ENCODE measurements at regions not wholly inside any gene's neighbourhood (a gene's known extent, or its start where the extent isn't known, plus 50 kb on each side); places are given as distances from the start of the nearest gene placed in this dataset.

GRCh38 chr5:104739905-104740304 is 1177.3 kb upstream of the NUDT12 start:
- DNase-seq = no peak

GRCh38 chr5:104739503-104739902 is 1176.9 kb upstream of the NUDT12 start:
- DNase-seq = no peak

GRCh38 chr5:104736073-104736472 is 1173.5 kb upstream of the NUDT12 start:
- DNase-seq = no peak

- DNase-seq = no peak
These were observed 1171.5 kb upstream of the NUDT12 start for GRCh38 chr5:104734046-104734445.

DNA sequence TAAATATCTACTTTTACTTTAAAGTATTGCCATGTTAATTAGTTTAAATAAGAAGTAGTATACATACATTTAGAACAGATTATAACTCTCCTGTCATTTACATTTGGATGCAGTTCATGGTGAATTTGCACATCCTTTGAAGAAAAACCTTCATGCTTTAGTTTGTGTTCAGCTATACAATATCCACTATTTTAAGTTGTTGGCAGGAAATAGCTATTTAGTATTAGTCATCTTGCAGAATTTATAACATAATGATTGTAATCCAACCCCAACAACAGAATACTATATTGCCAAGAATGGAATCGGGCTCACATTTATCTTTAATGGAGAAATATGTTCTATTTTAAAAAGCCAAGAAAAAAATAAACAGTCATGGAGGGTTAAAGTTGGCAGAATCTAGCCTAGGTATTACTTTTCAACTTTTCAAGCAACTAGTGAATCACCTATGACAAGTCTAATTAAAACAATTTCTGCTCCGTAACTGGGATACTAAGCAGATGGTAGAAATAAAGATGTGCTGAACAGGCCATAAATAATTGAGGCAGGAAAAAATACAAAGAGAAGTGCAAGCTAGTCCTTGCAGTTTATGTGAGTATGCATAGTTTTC is 1170.6 kb upstream of the NUDT12 start:
- no peak for DNase-seq

DNA sequence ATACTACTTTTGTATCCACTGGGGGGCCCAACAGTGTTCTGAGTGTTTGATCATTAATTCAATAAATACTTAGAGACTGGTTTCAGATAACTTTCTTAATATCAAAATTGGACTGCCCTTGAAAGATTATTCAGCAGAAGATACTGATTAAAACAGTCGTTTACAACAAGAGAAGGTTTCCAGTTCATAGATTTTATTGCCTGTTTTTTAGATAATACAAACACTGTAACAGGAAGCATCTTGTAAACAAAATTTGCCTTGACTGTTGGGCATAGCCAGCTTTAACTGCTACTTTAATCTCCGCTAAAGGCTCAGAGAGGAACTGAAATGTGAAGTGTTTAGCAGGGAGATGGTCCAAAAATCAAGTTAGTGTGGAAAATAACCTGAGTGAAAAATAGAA is 1168.7 kb upstream of the NUDT12 start:
- no peak for DNase-seq

DNA sequence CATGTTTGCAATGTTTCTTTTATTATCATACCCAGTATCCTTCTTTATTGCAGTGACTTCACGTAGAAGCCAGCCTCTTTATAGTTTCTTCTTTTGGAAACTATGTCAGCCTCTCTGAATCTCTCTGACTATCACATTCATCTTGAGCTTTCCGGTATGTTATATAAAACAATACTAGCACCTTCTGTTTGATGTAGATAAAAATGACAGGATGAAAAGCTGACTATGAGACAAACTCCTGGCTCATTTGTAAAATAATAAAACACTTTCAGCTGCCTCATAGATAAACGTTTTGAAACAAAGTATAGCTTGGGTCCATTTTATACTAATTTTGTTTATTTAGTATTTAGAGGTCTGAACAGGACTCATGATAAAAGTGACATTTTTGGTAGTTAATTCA is 1145.4 kb upstream of the NUDT12 start:
- no peak for DNase-seq

GRCh38 chr5:104706600-104706999 is 1144.0 kb upstream of the NUDT12 start:
- no peak for DNase-seq

DNA sequence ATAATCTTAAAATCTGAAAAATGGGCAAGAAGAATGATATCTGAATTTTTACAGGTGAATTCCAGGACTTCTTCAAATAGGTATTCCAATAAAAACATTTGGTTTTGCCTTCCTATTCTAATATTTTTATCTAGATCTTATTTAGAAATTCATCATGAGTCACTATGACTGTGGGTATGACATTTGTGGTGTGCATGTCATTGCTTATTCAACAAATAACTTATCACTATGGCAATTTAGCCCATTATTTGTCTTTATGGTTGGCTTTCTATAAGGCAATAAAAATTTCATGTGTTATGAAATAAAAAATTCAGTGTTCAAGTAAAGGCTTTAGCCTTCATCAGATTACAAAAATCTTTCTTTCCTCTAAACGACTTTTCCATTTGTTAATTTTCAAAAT is 1139.6 kb upstream of the NUDT12 start:
- DNase-seq = no peak

- DNase-seq = no peak
These were observed 1136.8 kb upstream of the NUDT12 start for GRCh38 chr5:104699438-104699837.

DNA sequence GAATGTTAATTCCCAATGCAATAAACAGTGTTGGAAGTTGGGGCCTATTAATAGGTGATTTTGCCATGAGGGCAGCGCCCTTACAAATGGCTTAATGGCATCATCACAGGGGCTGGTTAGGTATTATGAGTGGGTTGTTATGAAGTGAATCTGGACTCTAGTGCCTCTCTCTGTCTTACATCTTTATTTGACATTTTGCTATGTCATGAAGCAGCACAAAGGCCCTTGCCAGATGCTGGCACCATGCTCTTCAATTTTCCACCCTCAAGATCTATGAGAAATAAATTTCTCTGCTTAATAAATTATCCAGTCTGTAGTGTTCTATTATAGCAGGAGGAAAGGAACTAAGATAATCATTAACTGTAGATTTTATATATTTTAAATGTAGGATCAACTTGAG is 1098.7 kb upstream of the NUDT12 start:
- no peak for DNase-seq

GRCh38 chr5:104659497-104659896 is 1096.9 kb upstream of the NUDT12 start:
- DNase-seq = no peak

- DNase-seq = no peak
These were observed 1089.8 kb upstream of the NUDT12 start for GRCh38 chr5:104652271-104652861.

DNA sequence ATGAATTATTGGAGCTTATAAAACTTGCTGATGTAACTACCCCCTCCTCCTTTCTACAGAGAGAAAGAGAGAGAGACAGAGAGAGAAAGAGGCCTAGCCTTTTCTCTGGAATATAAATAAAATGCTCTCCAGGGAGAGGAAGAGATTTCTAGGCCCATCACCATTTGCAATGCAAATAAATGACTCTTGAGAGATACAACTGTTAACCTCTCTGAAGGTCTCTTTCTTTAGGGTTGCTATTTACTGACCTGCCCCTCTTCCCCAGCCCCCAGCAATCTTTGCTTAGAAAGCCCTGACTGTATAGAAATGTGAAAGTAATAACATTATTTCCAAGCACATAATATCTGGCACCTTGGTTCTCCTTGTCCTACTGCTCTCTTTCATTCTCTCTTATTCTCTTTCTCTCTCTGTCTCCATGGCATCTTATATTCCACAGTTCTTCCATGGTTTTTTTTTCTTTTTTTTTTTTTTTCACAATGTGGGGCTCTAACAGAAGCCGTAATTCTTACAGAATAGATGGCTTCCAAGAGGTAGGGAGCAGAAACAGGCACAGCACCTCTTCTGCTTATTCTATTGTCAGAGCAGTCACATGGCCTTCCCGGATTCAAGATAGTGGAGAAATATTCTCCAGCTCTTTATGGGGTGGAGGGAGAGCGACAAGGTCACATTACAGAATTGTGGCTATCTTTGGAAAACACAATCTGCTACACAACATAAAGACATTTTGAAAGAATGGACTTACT is 1087.9 kb upstream of the NUDT12 start:
- DNase-seq = no peak

- no peak for DNase-seq
These were observed 1083.8 kb upstream of the NUDT12 start for GRCh38 chr5:104646416-104646815.

DNA sequence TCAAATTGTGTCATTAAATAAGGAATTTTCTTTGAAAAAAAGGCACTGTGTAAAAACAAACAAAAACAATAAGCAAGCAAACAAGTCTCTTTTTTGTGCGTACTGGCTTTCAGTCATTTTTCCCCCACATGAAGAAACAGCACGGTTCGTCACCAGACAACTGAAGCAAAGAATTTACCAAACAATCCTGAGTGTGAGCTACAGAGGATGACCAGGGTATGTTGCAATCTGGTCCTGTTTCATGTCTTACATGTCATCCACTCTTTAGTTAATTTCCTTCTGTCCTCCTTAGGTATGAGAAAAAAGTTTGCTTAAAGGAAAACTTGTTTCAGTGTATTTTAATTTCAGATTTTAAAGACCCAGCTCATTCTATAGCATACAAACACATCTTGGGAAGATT is 1080.7 kb upstream of the NUDT12 start:
- DNase-seq = no peak

GRCh38 chr5:104635227-104635626 is 1072.6 kb upstream of the NUDT12 start:
- DNase-seq = no peak

- DNase-seq = no peak
These were observed 1066.3 kb upstream of the NUDT12 start for GRCh38 chr5:104628911-104629310.

DNA sequence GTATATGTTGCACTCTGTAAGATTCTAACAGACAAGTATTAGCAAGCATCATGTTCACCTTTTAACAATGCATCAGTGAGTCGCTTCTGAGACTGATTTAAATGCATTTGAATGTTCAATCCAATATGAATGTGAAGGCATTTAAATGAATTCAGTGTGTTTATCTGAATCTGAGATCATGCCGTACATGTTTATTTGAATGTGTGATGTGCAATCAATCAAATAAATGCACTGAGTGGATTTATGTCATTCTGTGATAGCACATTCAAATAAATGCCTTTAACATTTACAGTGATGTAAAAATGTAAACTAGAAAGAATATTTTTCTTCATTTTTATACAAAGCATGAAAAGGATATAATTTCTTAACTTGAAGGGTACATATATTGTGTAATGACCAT is 1063.5 kb upstream of the NUDT12 start:
- no peak for DNase-seq

DNA sequence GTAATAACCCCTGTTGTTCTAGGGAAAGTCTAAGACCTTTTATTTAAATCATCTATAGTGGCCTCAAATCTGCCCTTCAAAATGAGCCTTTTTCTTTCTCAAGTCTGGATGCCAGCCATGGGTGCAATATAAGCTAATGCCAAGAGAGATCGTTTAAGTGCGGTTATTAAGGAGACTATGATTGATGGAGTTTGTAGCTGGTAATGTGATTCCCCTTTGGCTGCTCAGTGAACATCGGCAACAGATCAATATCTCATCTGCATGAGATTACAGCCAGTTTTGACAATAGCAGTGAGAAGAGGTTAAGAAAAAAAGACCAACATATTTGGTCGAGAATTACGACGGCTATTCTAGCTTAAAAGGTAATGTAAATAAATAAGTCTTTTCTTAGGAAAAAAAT is 1049.4 kb upstream of the NUDT12 start:
- no peak for DNase-seq

DNA sequence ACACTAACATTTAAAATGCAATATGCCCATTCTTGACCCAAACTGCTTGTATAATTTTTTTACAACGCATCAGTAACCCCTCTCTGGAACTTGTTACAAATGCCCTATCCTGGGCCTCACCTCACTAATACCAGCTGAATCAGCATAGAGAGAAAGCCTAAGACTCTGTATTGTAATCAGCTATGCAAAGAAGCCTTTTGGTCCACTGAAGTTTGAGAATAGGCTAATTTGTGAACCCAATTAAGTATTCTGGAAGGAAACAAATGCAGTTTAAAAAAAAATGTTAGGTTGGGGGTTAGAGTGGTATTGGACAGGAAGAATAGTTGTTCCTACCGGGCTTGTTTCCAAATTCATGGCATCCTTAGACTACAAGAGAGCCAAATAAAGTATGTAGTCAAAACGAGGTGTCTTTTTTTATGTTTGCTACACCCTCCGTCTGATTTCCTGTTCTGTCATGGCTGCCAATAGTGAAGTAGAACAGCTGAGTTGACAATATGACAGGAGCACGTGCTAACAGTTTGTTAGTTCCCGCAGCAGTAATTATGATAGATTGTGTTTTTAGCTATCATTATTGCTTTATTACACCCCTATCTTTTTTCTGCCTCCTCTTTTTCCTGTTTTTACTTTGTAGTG is 1048.7 kb upstream of the NUDT12 start:
- no peak for DNase-seq

DNA sequence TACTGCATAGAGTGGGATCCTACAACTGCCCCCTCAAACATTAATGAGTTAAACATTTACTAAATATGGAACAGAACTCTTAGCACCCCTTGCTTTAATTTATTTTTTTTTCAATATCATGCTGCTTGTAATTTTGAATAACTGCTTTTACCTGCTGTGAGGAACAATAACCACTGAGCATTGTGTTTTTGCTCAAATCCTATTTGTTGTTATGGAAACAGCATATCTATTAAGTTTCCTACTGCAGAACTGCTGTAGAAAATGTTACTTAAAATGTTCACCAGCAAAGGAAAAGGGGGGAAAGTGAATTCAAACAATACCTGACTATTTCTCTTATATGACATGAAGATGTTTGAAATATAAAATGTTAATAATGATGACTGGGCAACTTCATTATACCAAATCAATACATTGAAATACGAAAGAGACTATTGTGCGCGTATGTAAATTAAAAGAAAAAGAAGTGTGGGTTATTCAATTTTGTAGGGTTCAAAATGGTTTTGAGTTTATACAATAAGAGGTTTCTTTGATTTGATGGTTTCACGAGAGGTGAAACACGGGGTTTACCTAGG is 1043.8 kb upstream of the NUDT12 start:
- DNase-seq = no peak

DNA sequence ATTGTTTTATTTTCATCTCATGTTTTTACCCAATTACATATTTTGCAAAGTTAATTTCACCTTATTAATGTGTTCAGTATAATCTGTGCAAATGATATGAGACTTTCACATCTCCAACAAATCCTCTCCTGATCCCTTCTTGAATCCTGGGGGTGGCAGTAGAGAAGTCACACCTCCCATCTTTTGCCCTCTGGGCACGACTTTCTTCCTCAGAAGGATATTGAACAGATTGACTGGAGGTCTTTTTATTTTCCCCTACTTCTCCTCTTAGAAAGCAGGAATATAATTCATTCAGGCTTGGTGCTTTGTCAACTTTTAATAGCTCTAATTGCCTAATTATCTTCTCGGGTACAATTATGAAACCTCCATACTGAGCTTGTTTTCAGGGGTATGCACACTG is 1037.1 kb upstream of the NUDT12 start:
- DNase-seq = no peak

DNA sequence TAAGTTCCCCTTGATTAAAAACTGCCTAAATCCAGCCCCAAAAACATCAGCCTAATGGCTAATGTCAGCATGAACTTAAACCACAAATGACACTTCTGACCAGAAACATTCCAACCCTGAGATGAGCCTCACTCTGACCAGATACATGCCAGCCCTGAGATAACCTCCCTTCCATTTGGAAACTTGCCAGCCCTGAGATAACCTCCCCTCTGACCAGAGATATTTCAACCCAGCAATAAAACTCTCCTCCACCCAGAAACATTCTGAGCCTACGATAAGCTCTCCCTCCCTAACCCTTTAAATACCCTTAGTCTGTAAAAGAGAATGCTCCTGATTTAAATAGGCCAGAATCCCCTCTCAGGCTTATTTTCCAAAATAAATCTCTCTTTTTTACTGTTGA is 1035.7 kb upstream of the NUDT12 start:
- DNase-seq = no peak

All from NCI-H510A treated with DMSO at 0.1 percent for 48 hours (cell line).